ENCODE measurements at regions not wholly inside any gene's neighbourhood (a gene's known extent, or its start where the extent isn't known, plus 50 kb on each side); places are given as distances from the start of the nearest gene placed in this dataset.

DNA sequence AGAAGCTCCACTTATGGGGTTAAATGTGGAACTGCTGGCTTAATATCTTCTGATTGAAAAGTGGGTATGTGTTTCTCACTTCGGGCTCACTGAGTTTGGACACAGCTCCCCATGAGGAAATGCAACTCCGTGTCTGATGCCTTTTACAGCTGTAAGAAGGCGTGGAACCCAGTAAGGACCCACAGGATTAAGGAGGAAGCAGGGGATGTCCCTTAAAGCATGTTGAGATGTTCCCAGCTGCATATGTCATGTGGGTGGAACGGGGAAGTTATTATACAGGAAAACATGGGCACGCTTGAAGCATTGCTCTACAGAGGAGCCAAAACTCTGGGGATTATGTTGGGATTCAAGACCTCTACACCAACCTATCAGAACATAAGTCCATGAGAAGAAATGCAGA is 224.4 kb downstream of the NEBL start:
- TF ChIP-seq POLR2AphosphoS5 (IDR thresholded peaks at IDR 0.05; ENCODE audit: borderline replicate concordance, low read depth, low read length) (no peak), EZH2 (IDR thresholded peaks at IDR 0.05) (no peak)
